Liver (tissue), 8 donors: ENCODE measurements at regions not wholly inside any gene's neighbourhood (a gene's known extent, or its start where the extent isn't known, plus 50 kb on each side); places are given as distances from the start of the nearest gene placed in this dataset.

Source experiments
- DNase-seq: peaks from one replicate; pipeline ENCODE4 v3.0.0-alpha.2; 2017; ENCODE audit warnings: low spot score
- H3K27ac ChIP-seq, 2 donors: one replicate each; pipeline ENCODE4 v1.7.0; 2013; ENCODE audit warnings: inconsistent platforms in 2 of 2, low read length in 2 of 2, control low read depth in 1 of 2, low read depth in 1 of 2, mild to moderate bottlenecking in 1 of 2
- H3K27me3 ChIP-seq, 4 donors: one replicate each; pipeline versions ENCODE4 v1.6.1 to v1.7.0; 2013; ENCODE audit warnings: low read length in 3 of 4, inconsistent platforms in 1 of 4, mild to moderate bottlenecking in 1 of 4, moderate library complexity in 1 of 4; ENCODE audit not compliant: control insufficient read depth in 4 of 4, insufficient read depth in 4 of 4
- H3K36me3 ChIP-seq, 4 donors: one replicate each; pipeline versions ENCODE4 v1.6.1 to v1.7.0; 2013; ENCODE audit warnings: low read length in 3 of 4, mild to moderate bottlenecking in 3 of 4, low read depth in 1 of 4, moderate library complexity in 1 of 4; ENCODE audit not compliant: control insufficient read depth in 4 of 4, insufficient read depth in 3 of 4
- H3K4me1 ChIP-seq, 4 donors: one replicate each; pipeline versions ENCODE4 v1.6.1 to v1.7.0; 2013; ENCODE audit warnings: low read length in 3 of 4, mild to moderate bottlenecking in 3 of 4, moderate library complexity in 1 of 4; ENCODE audit not compliant: control insufficient read depth in 4 of 4, insufficient read depth in 4 of 4
- H3K4me3 ChIP-seq, 3 donors: one replicate each; pipeline versions ENCODE4 v1.6.1 to v1.7.0; 2013; ENCODE audit warnings: low read length in 3 of 3, control low read depth in 1 of 3, low read depth in 1 of 3, mild to moderate bottlenecking in 1 of 3
- H3K9ac ChIP-seq, 2 donors: one replicate each; pipeline ENCODE4 v1.7.0; 2013; ENCODE audit warnings: low read length in 2 of 2, mild to moderate bottlenecking in 2 of 2, moderate library complexity in 2 of 2, control low read depth in 1 of 2, low read depth in 1 of 2
- H3K9me3 ChIP-seq, 4 donors: one replicate each; pipeline versions ENCODE4 v1.6.1 to v1.7.0; 2013; ENCODE audit warnings: low read length in 3 of 4; ENCODE audit not compliant: control insufficient read depth in 4 of 4
- CTCF ChIP-seq: fragments of 150-350 bp; IDR thresholded peaks from 2 replicates; pipeline ENCODE4 v1.5.1; 2017; ENCODE audit warnings: improper control_type of control experiment, low read depth, low read length; ENCODE audit not compliant: missing input control
- EGR1 ChIP-seq, 2 donors: IDR thresholded peaks; 2 replicates each; pipeline ENCODE4 v1.6.1; 2016 to 2018; ENCODE audit warnings: antibody characterized with exemption in 2 of 2, low read depth in 2 of 2
- FOXA1 ChIP-seq: IDR thresholded peaks from 2 replicates; pipeline ENCODE4 v1.6.1; 2016; ENCODE audit warnings: antibody characterized with exemption
- FOXA2 ChIP-seq: IDR thresholded peaks from 2 replicates; pipeline ENCODE4 v1.6.1; 2016; ENCODE audit warnings: antibody characterized with exemption
- GABPA ChIP-seq, 2 donors: IDR thresholded peaks in 1 of 2; conservative IDR thresholded peaks in 1 of 2; 2 replicates each; pipeline ENCODE4 v1.6.1; 2016; ENCODE audit warnings: antibody characterized with exemption in 2 of 2, mild to moderate bottlenecking in 1 of 2, moderate library complexity in 1 of 2
- HNF4A ChIP-seq, 2 donors: conservative IDR thresholded peaks; 2 replicates each; pipeline ENCODE4 v1.6.1; 2016; ENCODE audit warnings: antibody characterized with exemption in 2 of 2, mild to moderate bottlenecking in 2 of 2
- HNF4G ChIP-seq: IDR thresholded peaks from 2 replicates; pipeline ENCODE4 v1.6.1; 2016; ENCODE audit warnings: antibody characterized with exemption
- JUND ChIP-seq, 2 donors: IDR thresholded peaks; 2 replicates each; pipeline ENCODE4 v1.6.1; 2016; ENCODE audit warnings: antibody characterized with exemption in 2 of 2
- NR2F2 ChIP-seq: IDR thresholded peaks from 2 replicates; pipeline ENCODE4 v1.6.1; 2016; ENCODE audit warnings: antibody characterized with exemption
- RAD21 ChIP-seq, 2 donors: IDR thresholded peaks; 2 replicates each; pipeline ENCODE4 v1.6.1; 2016; ENCODE audit warnings: antibody characterized with exemption in 2 of 2, mild to moderate bottlenecking in 2 of 2
- RXRA ChIP-seq, 2 donors: IDR thresholded peaks; 2 replicates each; pipeline ENCODE4 v1.6.1; 2017 to 2018; ENCODE audit warnings: antibody characterized with exemption in 2 of 2, mild to moderate bottlenecking in 1 of 2
- SP1 ChIP-seq: IDR thresholded peaks from 2 replicates; pipeline ENCODE4 v1.6.1; 2018; ENCODE audit warnings: antibody characterized with exemption, mild to moderate bottlenecking
- TAF1 ChIP-seq: conservative IDR thresholded peaks from 2 replicates; pipeline ENCODE4 v1.6.1; 2016; ENCODE audit warnings: antibody characterized with exemption, mild to moderate bottlenecking
- YY1 ChIP-seq: IDR thresholded peaks from 2 replicates; pipeline ENCODE4 v1.6.1; 2016; ENCODE audit warnings: antibody characterized with exemption, mild to moderate bottlenecking
- ZBTB33 ChIP-seq: IDR thresholded peaks from 2 replicates; pipeline ENCODE4 v1.6.1; 2016; ENCODE audit warnings: antibody characterized with exemption
- WGBS: extraction: QIAGEN DNeasy Blood & Tissue Kit; methylation state at CpG from one replicate; pipeline ENCODE4 v1.1.7; 2013; 5-methylcytosine and 5-hydroxymethylcytosine counted together
- TF ChIP-seq, protein P1 (sequence below): IDR thresholded peaks from 2 replicates; pipeline ENCODE4 v1.6.1; 2016; ENCODE audit warnings: antibody characterized with exemption, mild to moderate bottlenecking
- TF ChIP-seq, protein P2 (sequence below): IDR thresholded peaks from 2 replicates; pipeline ENCODE4 v1.6.1; 2016; ENCODE audit warnings: antibody characterized with exemption
- TF ChIP-seq, protein P3 (sequence below): IDR thresholded peaks from 2 replicates; pipeline ENCODE4 v1.6.1; 2016; ENCODE audit warnings: antibody characterized with exemption
- donor health status: healthy.
- donor health status: healthy.
- donor health status: healthy.
- donor health status: healthy.
- donor health status: healthy.

- no peak for DNase-seq
- Histone ChIP-seq H3K27me3 (peaks cover 0 to 2% (median 0%) of the 10 kb centered on the region in 4 donors), H3K4me3 (no peak overlapping the region), H3K36me3 (no peaks in the 10 kb centered on the region), H3K9ac (peak overlapping the region in 1 of 2 donors; percentile 32), H3K9me3 (peaks cover 2 to 4% (median 3%) of the 10 kb centered on the region in 4 donors), H3K27ac (peak overlapping the region; percentile 44 to 74), H3K4me1 (no peaks in the 10 kb centered on the region)
- WGBS: 43% methylated on average over 4 of the region's 4 CpGs
- TF ChIP-seq NR2F2: no peak
- TF ChIP-seq FOXA2: no peak
- TF ChIP-seq, protein P1, sequence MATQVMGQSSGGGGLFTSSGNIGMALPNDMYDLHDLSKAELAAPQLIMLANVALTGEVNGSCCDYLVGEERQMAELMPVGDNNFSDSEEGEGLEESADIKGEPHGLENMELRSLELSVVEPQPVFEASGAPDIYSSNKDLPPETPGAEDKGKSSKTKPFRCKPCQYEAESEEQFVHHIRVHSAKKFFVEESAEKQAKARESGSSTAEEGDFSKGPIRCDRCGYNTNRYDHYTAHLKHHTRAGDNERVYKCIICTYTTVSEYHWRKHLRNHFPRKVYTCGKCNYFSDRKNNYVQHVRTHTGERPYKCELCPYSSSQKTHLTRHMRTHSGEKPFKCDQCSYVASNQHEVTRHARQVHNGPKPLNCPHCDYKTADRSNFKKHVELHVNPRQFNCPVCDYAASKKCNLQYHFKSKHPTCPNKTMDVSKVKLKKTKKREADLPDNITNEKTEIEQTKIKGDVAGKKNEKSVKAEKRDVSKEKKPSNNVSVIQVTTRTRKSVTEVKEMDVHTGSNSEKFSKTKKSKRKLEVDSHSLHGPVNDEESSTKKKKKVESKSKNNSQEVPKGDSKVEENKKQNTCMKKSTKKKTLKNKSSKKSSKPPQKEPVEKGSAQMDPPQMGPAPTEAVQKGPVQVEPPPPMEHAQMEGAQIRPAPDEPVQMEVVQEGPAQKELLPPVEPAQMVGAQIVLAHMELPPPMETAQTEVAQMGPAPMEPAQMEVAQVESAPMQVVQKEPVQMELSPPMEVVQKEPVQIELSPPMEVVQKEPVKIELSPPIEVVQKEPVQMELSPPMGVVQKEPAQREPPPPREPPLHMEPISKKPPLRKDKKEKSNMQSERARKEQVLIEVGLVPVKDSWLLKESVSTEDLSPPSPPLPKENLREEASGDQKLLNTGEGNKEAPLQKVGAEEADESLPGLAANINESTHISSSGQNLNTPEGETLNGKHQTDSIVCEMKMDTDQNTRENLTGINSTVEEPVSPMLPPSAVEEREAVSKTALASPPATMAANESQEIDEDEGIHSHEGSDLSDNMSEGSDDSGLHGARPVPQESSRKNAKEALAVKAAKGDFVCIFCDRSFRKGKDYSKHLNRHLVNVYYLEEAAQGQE: no peak
- TF ChIP-seq, protein P2, sequence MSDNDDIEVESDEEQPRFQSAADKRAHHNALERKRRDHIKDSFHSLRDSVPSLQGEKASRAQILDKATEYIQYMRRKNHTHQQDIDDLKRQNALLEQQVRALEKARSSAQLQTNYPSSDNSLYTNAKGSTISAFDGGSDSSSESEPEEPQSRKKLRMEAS: no peak
- no peak for TF ChIP-seq EGR1 (IDR thresholded peaks at IDR 0.05; ENCODE audit: low read depth in 2 of 2)
- TF ChIP-seq, protein P3, sequence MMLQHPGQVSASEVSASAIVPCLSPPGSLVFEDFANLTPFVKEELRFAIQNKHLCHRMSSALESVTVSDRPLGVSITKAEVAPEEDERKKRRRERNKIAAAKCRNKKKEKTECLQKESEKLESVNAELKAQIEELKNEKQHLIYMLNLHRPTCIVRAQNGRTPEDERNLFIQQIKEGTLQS: no peak
- no peak for TF ChIP-seq HNF4A (conservative IDR thresholded peaks at IDR 0.05)
- no peak for TF ChIP-seq SP1
- TF ChIP-seq ZBTB33: no peak
- TF ChIP-seq TAF1: no peak
Measured at GRCh38 chr5:17436350-17436749, 61.7 kb upstream of the TAF11L2 start.

DNA sequence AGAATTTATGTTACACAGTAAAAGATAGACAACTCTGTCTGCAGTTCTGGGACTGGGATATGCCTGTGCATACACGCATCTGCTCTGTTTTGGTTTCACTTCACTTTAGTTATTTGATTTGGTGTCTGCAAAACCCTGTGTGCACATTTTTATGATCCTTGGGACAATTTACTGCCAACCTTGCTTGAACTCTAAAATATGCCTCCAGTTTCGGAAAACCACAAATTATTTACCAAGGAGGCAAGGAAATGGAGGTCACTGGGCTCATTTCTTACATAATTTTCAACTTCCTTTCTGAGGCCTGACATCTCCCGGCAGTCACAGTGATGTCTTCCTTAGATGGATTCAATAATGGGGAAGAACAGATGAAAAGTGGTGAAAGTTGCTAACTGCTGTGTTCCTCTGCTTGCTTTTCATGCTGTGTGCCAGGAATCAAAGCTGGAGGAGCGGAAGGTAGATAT lies 61.2 kb upstream of the TAF11L2 start:
- Histone ChIP-seq H3K9me3 (peaks cover 2 to 4% (median 3%) of the 10 kb centered on the region in 4 donors), H3K27me3 (peaks cover 0 to 2% (median 0%) of the 10 kb centered on the region in 4 donors), H3K36me3 (no peaks in the 10 kb centered on the region), H3K4me3 (no peak overlapping the region), H3K9ac (peak overlapping the region in 1 of 2 donors; percentile 32), H3K4me1 (no peaks in the 10 kb centered on the region), H3K27ac (peak overlapping the region; percentile 44 to 74)
- WGBS: 46% methylated on average over 4 of the region's 4 CpGs
- no peak for DNase-seq
- no peak for TF ChIP-seq TAF1
- TF ChIP-seq RAD21 (IDR thresholded peaks at IDR 0.05): peak in 1 of 2 donors; percentile 38
- TF ChIP-seq, protein P3: no peak
- TF ChIP-seq YY1: peak; percentile 41
- TF ChIP-seq, protein P2: peak; percentile 26
- TF ChIP-seq JUND (IDR thresholded peaks at IDR 0.05): no peak
- TF ChIP-seq RXRA (IDR thresholded peaks at IDR 0.05): peak in 1 of 2 donors; percentile 33
- no peak for TF ChIP-seq GABPA (IDR thresholded peaks at IDR 0.05 in 1 of 2, conservative IDR thresholded peaks at IDR 0.05 in 1 of 2)
- no peak for TF ChIP-seq FOXA1
- no peak for TF ChIP-seq HNF4G
- TF ChIP-seq HNF4A (conservative IDR thresholded peaks at IDR 0.05): no peak
- TF ChIP-seq SP1: peak; percentile 48
- no peak for TF ChIP-seq ZBTB33
- no peak for TF ChIP-seq CTCF
- no peak for TF ChIP-seq FOXA2
- peak; percentile 70 for TF ChIP-seq NR2F2
